HCT116 (cell line): ENCODE measurements at regions not wholly inside any gene's neighbourhood (a gene's known extent, or its start where the extent isn't known, plus 50 kb on each side); places are given as distances from the start of the nearest gene placed in this dataset.

ENCODE experiments used
- ATAC-seq: fragments of 200-7000 bp; cut with Tn5 transposase; 2 replicates; pipeline ENCODE4 v1.9.1; 2020; ENCODE audit warnings: mild to moderate bottlenecking, moderate library complexity
- BruUV-seq: library from RNA; stranded (reverse); fragments of 400-500 nt; replicated peaks from 2 replicates; lab custom pipeline; 2021; lab: Mats Ljungman, UMichigan
- CTCF ChIA-PET: fragments of 300-600 bp; sonication (Branson Sonifier 250); formaldehyde crosslinking; loops from one replicate; lab custom pipeline; 2021; ENCODE audit warnings: antibody characterized with exemption; lab: Charles Lee
- POLR2A ChIA-PET: fragments of 300-600, 350-600 bp; sonication (Branson Sonifier 250); formaldehyde crosslinking; loops from one replicate; lab custom pipeline; 2021; ENCODE audit warnings: antibody characterized with exemption; lab: Charles Lee
- RAD21 ChIA-PET, 2 experiments: fragments of 300-600 bp; sonication (Branson Sonifier 250); formaldehyde crosslinking; loops; one replicate each; lab custom pipeline; 2023; ENCODE audit warnings: low total read pairs in 2 of 2; ENCODE audit not compliant: uncharacterized antibody in 2 of 2, unreplicated experiment in 2 of 2, low non-redundant PET in 1 of 2; lab: Charles Lee
- DNase-seq: peaks from one replicate; pipeline ENCODE4 v3.0.0-alpha.2; 2010; ENCODE audit warnings: low read depth, low spot score
- H2AFZ ChIP-seq: fragments of 200-600 bp; shearing (Covaris generic), sonication (generic); 2 replicates; pipeline ENCODE4 v1.6.1; 2017; ENCODE audit warnings: low read depth, mixed run types, mixed read lengths, antibody characterized with exemption, low read length; ENCODE audit not compliant: poor library complexity, severe bottlenecking
- H3K27ac ChIP-seq: 2 replicates; pipeline ENCODE4 v1.5.1; 2012; ENCODE audit warnings: low read depth, low read length
- H3K27me3 ChIP-seq: fragments of 200-600 bp; sonication (generic); 2 replicates; pipeline ENCODE4 v1.6.1; 2016; ENCODE audit warnings: mixed run types, low read length, mixed read lengths; ENCODE audit not compliant: insufficient read depth
- H3K36me3 ChIP-seq, 2 experiments: fragments of 200-500 bp in 1 of 2; fragments of 200-600 bp in 1 of 2; sonication (Bioruptor generic) in 1 of 2; sonication (generic) in 1 of 2; 2 replicates each; pipeline versions ENCODE4 v1.5.1 to v1.6.1; 2014 to 2016; ENCODE audit warnings: low read length in 2 of 2, inconsistent platforms in 1 of 2, mixed read lengths in 1 of 2, mixed run types in 1 of 2; ENCODE audit not compliant: insufficient read depth in 2 of 2, control insufficient read depth in 1 of 2
- H3K4me1 ChIP-seq, 2 experiments: fragments of 200-600 bp in 1 of 2; sonication (generic) in 1 of 2; 2 replicates each; pipeline versions ENCODE4 v1.5.1 to v1.6.1; 2012 to 2017; ENCODE audit warnings: low read length in 2 of 2, inconsistent platforms in 1 of 2, mild to moderate bottlenecking in 1 of 2, mixed read lengths in 1 of 2, mixed run types in 1 of 2, moderate library complexity in 1 of 2; ENCODE audit not compliant: insufficient read depth in 2 of 2, control insufficient read depth in 1 of 2
- H3K4me2 ChIP-seq: fragments of 200-600 bp; sonication (generic); 2 replicates; pipeline ENCODE4 v1.6.1; 2017; ENCODE audit warnings: mixed run types, low read length, mixed read lengths
- H3K4me3 ChIP-seq, 2 experiments: fragments of 200-600 bp in 1 of 2; sonication (generic) in 1 of 2; replicated peaks in 1 of 2; 2 replicates each; pipeline ENCODE4 v1.5.1; 2011 to 2016; ENCODE audit warnings: low read length in 2 of 2, control low read depth in 1 of 2, low read depth in 1 of 2, mild to moderate bottlenecking in 1 of 2, mixed read lengths in 1 of 2, mixed run types in 1 of 2
- H3K79me2 ChIP-seq: fragments of 200-600 bp; sonication (generic); 2 replicates; pipeline ENCODE4 v1.6.1; 2017; ENCODE audit warnings: mild to moderate bottlenecking, mixed run types, low read length, moderate library complexity, mixed read lengths; ENCODE audit not compliant: insufficient read depth
- H3K9ac ChIP-seq: fragments of 200-600 bp; sonication (generic); 2 replicates; pipeline ENCODE4 v1.6.1; 2016; ENCODE audit warnings: low read length, mixed read lengths
- H3K9me2 ChIP-seq: fragments of 200-600 bp; sonication (generic), shearing (Covaris generic); 2 replicates; pipeline ENCODE4 v1.6.1; 2017; ENCODE audit warnings: mixed run types, mild to moderate bottlenecking, moderate library complexity; ENCODE audit not compliant: insufficient read depth
- H3K9me3 ChIP-seq, 2 experiments: fragments of 200-500 bp in 1 of 2; fragments of 200-600 bp in 1 of 2; sonication (Bioruptor generic) in 1 of 2; sonication (generic) in 1 of 2; 2 replicates each; pipeline ENCODE4 v1.6.1; 2014 to 2017; ENCODE audit warnings: low read length in 2 of 2, mixed read lengths in 2 of 2, inconsistent platforms in 1 of 2, low read depth in 1 of 2, mild to moderate bottlenecking in 1 of 2, mixed run types in 1 of 2, moderate library complexity in 1 of 2; ENCODE audit not compliant: control insufficient read depth in 1 of 2, insufficient read depth in 1 of 2
- H4K20me1 ChIP-seq: fragments of 200-600 bp; sonication (generic), shearing (Covaris generic); 2 replicates; pipeline ENCODE4 v1.6.1; 2017; ENCODE audit warnings: mixed run types, mild to moderate bottlenecking, moderate library complexity; ENCODE audit not compliant: insufficient read depth
- CEBPB ChIP-seq: IDR thresholded peaks from 2 replicates; pipeline ENCODE4 v1.6.1; 2012; ENCODE audit warnings: low read depth
- FOSL1 ChIP-seq: IDR thresholded peaks from 2 replicates; pipeline ENCODE4 v1.6.1; 2012; ENCODE audit warnings: low read depth
- JUND ChIP-seq: IDR thresholded peaks from 2 replicates; pipeline ENCODE4 v1.6.1; 2012
- POLR2A ChIP-seq: IDR thresholded peaks from 2 replicates; pipeline ENCODE4 v1.7.0; 2011; ENCODE audit warnings: borderline replicate concordance; ENCODE audit not compliant: insufficient read depth, insufficient read length; ENCODE audit errors: extremely low read depth
- SP1 ChIP-seq: IDR thresholded peaks from 2 replicates; pipeline ENCODE4 v1.6.1; 2012; ENCODE audit warnings: low read depth
- SRF ChIP-seq: IDR thresholded peaks from 2 replicates; pipeline ENCODE4 v1.6.1; 2012; ENCODE audit warnings: low read depth
- YY1 ChIP-seq: IDR thresholded peaks from 2 replicates; pipeline ENCODE4 v1.6.1; 2011; ENCODE audit warnings: low read length, low read depth, moderate library complexity, mild to moderate bottlenecking; ENCODE audit not compliant: insufficient replicate concordance; ENCODE audit errors: extremely low read depth
- ZBTB33 ChIP-seq: IDR thresholded peaks from 2 replicates; pipeline ENCODE4 v1.6.1; 2011; ENCODE audit warnings: mild to moderate bottlenecking, low read length, moderate library complexity; ENCODE audit not compliant: insufficient replicate concordance; ENCODE audit errors: extremely low read depth
- intact Hi-C: fragments of 100-400 bp; cut with micrococcal nuclease; formaldehyde crosslinking; loops from 2 replicates; pipeline ENCODE4 v1.10.0; 2022

GRCh38 chr12:88781909-88782308 is 201.6 kb upstream of the KITLG start:
- no TSS peak for BruUV-seq
- intact Hi-C loops, result no loop called here
- no peaks in the 10 kb centered on the region for H3K9me2 ChIP-seq
- no peak overlapping the region for H3K9ac ChIP-seq
- DNase-seq, result no peak
- no peaks in the 10 kb centered on the region for H3K36me3 ChIP-seq
- no peak overlapping the region for H3K27ac ChIP-seq
- POLR2A ChIA-PET, result no interaction called here
- no peaks in the 10 kb centered on the region for H3K79me2 ChIP-seq
- H3K9me3 ChIP-seq, result no peaks in the 10 kb centered on the region
- no peaks in the 10 kb centered on the region for H3K27me3 ChIP-seq
- TF ChIP-seq CEBPB, result peak; percentile 33; the same call in 1 of the 2 replicates
- no peak for TF ChIP-seq POLR2A
- TF ChIP-seq JUND, result no peak
- H3K4me2 ChIP-seq, result no peak overlapping the region
- H4K20me1 ChIP-seq, result no peaks in the 10 kb centered on the region
- RAD21 ChIA-PET, result no interaction called here
- CTCF ChIA-PET, result no interaction called here
- no peak for ATAC-seq
- H3K4me1 ChIP-seq, result peaks cover 0 to 4% of the 10 kb centered on the region in 2 experiments; a peak in 1 of 4 replicates
- H2AFZ ChIP-seq, result no peak overlapping the region
- no peak overlapping the region for H3K4me3 ChIP-seq

- POLR2A ChIA-PET, result no interaction called here
These were observed 197.8 kb upstream of the KITLG start for GRCh38 chr12:88778064-88778463.

More at GRCh38 chr12:88778064-88778463, 197.8 kb upstream of the KITLG start:
- DNase-seq (no peak), ATAC-seq (no peak)
- ChIA-PET CTCF (no interaction called here), RAD21 (no interaction called here)
- Histone ChIP-seq H2AFZ (peak overlapping the region; percentile 31), H3K4me1 (peaks cover 0 to 4% of the 10 kb centered on the region in 2 experiments; a peak in 1 of 4 replicates), H3K4me2 (no peak overlapping the region), H3K27me3 (no peaks in the 10 kb centered on the region), H3K79me2 (no peaks in the 10 kb centered on the region), H3K27ac (no peak overlapping the region), H3K9me3 (no peaks in the 10 kb centered on the region), H4K20me1 (no peaks in the 10 kb centered on the region), H3K9me2 (no peaks in the 10 kb centered on the region), H3K36me3 (no peaks in the 10 kb centered on the region), H3K4me3 (no peak overlapping the region), H3K9ac (no peak overlapping the region)
- BruUV-seq, result no TSS peak
- TF ChIP-seq FOSL1, result no peak
- TF ChIP-seq YY1, result no peak
- TF ChIP-seq SRF, result no peak
- TF ChIP-seq SP1, result no peak
- no peak for TF ChIP-seq ZBTB33
- intact Hi-C loops, result no loop called here
